ENCODE measurements at regions not wholly inside any gene's neighbourhood (a gene's known extent, or its start where the extent isn't known, plus 50 kb on each side); places are given as distances from the start of the nearest gene placed in this dataset.
"Not testable (repeated sequence)": the region's sequence is repeated elsewhere in the genome, so short reads cannot be mapped to it uniquely, and the experiment has no call there.

DNA sequence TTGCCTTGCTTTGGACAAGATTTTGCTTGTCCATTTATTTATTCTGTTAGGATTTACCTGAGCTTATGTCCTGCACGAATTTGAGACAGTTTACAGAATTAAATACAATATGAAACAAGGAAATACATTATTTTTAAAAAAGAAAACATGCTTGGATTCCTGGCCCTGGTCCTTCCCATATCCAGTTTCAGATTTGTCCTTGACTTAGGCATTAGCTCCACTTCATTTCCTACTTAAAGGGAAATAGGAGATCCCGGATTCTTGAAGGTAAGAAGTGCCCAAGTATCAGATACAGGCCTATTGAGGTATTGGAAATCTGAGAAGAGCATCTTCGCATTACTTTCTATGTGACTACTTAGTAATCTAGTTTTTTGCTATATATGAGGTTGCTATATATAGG, 672.0 kb downstream of the SI start:
- Histone ChIP-seq H3K9me3 (ENCODE audit: low read depth) (no peaks in the 10 kb centered on the region), H4K20me1 (ENCODE audit: insufficient read depth, poor library complexity, severe bottlenecking) (no peaks in the 10 kb centered on the region), H2AFZ (no peak overlapping the region), H3K27me3 (no peaks in the 10 kb centered on the region), H3K4me1 (ENCODE audit: insufficient read depth) (no peaks in the 10 kb centered on the region), H3K4me3 (no peak overlapping the region), H3K36me3 (replicated peaks; ENCODE audit: insufficient read depth, low read depth) (no peaks in the 10 kb centered on the region), H3K27ac (no peak overlapping the region), H3K9me2 (replicated peaks; ENCODE audit: insufficient read depth) (no peaks in the 10 kb centered on the region), H3K4me2 (no peak overlapping the region), H3K79me2 (no peaks in the 10 kb centered on the region)
- WGBS (ENCODE audit: low lambda C conversion rate, missing lambda C conversion rate) = 84% methylated on average over 3 of the region's 3 CpGs
- DNase-seq (ENCODE audit: low spot score) = no peak
- TF ChIP-seq, protein P1, sequence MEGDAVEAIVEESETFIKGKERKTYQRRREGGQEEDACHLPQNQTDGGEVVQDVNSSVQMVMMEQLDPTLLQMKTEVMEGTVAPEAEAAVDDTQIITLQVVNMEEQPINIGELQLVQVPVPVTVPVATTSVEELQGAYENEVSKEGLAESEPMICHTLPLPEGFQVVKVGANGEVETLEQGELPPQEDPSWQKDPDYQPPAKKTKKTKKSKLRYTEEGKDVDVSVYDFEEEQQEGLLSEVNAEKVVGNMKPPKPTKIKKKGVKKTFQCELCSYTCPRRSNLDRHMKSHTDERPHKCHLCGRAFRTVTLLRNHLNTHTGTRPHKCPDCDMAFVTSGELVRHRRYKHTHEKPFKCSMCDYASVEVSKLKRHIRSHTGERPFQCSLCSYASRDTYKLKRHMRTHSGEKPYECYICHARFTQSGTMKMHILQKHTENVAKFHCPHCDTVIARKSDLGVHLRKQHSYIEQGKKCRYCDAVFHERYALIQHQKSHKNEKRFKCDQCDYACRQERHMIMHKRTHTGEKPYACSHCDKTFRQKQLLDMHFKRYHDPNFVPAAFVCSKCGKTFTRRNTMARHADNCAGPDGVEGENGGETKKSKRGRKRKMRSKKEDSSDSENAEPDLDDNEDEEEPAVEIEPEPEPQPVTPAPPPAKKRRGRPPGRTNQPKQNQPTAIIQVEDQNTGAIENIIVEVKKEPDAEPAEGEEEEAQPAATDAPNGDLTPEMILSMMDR (IDR thresholded peaks at IDR 0.05; ENCODE audit: poor library complexity) = no peak
- TF ChIP-seq EZH2phosphoT487 (IDR thresholded peaks at IDR 0.05; ENCODE audit: low read depth, severe bottlenecking, unreplicated experiment) (no peak), EZH2 (IDR thresholded peaks at IDR 0.05; ENCODE audit: borderline replicate concordance) (no peak)

DNA sequence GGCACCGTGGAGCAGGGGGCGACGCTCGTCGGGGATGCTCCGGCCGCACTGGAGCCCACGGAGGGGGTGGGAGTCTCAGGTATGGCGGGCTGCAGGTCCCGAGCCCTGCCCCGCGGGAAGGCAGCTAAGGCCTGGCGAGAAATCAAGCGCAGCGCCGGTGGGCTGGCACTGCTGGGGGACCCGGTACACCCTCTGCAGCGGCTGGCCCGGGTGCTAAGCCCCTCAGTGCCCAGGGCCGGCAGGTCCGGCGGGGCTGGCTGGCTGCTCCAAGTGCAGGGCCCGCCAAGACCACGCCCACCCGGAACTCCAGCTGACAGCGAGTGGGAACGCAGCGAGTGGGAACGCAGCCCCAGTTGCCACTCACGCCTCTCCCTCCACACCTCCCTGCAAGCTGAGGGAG, 676.4 kb downstream of the SI start:
- H2AFZ ChIP-seq = no peak overlapping the region
- H3K4me2 ChIP-seq = no peak overlapping the region
- no peaks in the 10 kb centered on the region for H3K79me2 ChIP-seq
- TF ChIP-seq, protein P1 (IDR thresholded peaks at IDR 0.05; ENCODE audit: poor library complexity) = no peak
- TF ChIP-seq EZH2 (IDR thresholded peaks at IDR 0.05; ENCODE audit: borderline replicate concordance) (no peak), EZH2phosphoT487 (IDR thresholded peaks at IDR 0.05; ENCODE audit: low read depth, severe bottlenecking, unreplicated experiment) (no peak)
- no peaks in the 10 kb centered on the region for H3K27me3 ChIP-seq
- H4K20me1 ChIP-seq (ENCODE audit: insufficient read depth, poor library complexity, severe bottlenecking) = no peaks in the 10 kb centered on the region
- no peaks in the 10 kb centered on the region for H3K36me3 ChIP-seq (replicated peaks; ENCODE audit: insufficient read depth, low read depth)
- H3K4me1 ChIP-seq (ENCODE audit: insufficient read depth) = no peaks in the 10 kb centered on the region
- H3K4me3 ChIP-seq = no peak overlapping the region
- no peak overlapping the region for H3K27ac ChIP-seq
- no peak for DNase-seq (ENCODE audit: low spot score)
- H3K9me3 ChIP-seq (ENCODE audit: low read depth) = no peaks in the 10 kb centered on the region
- WGBS (ENCODE audit: low lambda C conversion rate, missing lambda C conversion rate) = 95% methylated on average over 25 of the region's 30 CpGs
- no peaks in the 10 kb centered on the region for H3K9me2 ChIP-seq (replicated peaks; ENCODE audit: insufficient read depth)

DNA sequence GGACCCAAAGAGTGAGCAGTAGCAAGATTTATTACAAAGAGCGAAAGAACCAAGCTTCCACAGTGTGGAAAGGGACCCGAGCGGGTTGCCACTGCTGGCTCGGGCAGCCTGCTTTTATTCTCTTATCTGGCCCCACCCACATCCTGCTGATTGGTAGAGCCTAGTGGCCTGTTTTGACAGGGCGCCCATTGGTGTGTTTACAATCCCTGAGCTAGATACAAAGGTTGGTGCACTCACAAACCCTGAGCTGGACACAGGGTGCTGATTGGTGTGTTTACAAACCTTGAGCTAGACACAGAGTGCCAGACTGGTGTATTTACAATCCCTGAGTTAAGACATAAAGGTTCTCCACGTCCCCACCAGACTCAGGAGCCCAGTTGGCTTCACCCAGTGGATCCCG, 676.9 kb downstream of the SI start:
- not testable (repeated sequence) for H4K20me1 ChIP-seq (ENCODE audit: insufficient read depth, poor library complexity, severe bottlenecking); DNase-seq (ENCODE audit: low spot score); H3K36me3 ChIP-seq (replicated peaks; ENCODE audit: insufficient read depth, low read depth); H3K4me2 ChIP-seq; H3K27ac ChIP-seq; H3K79me2 ChIP-seq; H3K4me3 ChIP-seq; H3K4me1 ChIP-seq (ENCODE audit: insufficient read depth); H3K27me3 ChIP-seq; H3K9me2 ChIP-seq (replicated peaks; ENCODE audit: insufficient read depth); H3K9me3 ChIP-seq (ENCODE audit: low read depth); H2AFZ ChIP-seq
- 92% methylated on average over 7 of the region's 7 CpGs for WGBS (ENCODE audit: low lambda C conversion rate, missing lambda C conversion rate)

DNA sequence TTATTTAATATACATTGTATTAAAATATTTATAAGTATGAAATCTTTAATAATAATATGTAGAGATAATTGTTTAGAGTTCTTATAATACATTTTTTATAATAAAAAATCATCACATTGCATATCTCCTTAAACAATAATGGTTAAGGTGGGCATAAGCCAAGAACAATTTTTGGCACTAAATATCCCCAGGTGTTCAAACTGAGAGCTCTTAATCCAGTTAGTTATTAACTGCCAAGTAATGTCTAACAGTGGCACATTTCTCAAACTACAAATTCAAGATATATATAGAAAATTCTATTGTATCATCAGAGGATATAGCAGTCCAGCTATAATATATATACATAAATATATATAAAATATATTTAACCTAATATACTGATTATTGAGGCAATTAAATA, 680.8 kb downstream of the SI start:
- Histone ChIP-seq H3K79me2 (no peaks in the 10 kb centered on the region), H3K4me2 (no peak overlapping the region), H3K36me3 (replicated peaks; ENCODE audit: insufficient read depth, low read depth) (no peaks in the 10 kb centered on the region), H3K4me1 (ENCODE audit: insufficient read depth) (no peaks in the 10 kb centered on the region), H3K9me3 (ENCODE audit: low read depth) (no peaks in the 10 kb centered on the region), H2AFZ (no peak overlapping the region), H4K20me1 (ENCODE audit: insufficient read depth, poor library complexity, severe bottlenecking) (no peaks in the 10 kb centered on the region), H3K4me3 (no peak overlapping the region), H3K27me3 (no peaks in the 10 kb centered on the region), H3K27ac (no peak overlapping the region), H3K9me2 (replicated peaks; ENCODE audit: insufficient read depth) (no peaks in the 10 kb centered on the region)
- TF ChIP-seq EZH2phosphoT487 (IDR thresholded peaks at IDR 0.05; ENCODE audit: low read depth, severe bottlenecking, unreplicated experiment) = no peak
- no peak for TF ChIP-seq EZH2 (IDR thresholded peaks at IDR 0.05; ENCODE audit: borderline replicate concordance)
- DNase-seq (ENCODE audit: low spot score) = no peak

DNA sequence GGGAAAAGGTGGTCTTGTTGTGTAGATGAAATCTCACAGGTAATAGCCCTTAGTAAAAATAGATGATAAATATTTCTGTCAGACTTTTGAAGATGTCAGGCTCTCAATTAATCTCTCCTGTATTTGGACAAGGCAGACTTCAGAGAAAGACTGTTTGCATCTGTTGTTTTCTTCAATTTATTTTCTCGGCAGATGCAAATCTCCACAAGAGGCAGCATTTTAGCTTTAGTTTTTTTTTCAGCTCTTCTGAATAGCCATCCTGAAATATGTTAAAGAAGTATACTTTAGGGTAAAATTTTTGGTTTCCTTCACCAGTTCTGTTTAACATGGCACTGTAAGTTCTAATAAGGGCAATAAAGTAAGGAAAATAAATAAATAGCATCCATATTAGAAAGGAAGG, 685.1 kb downstream of the SI start:
- no peaks in the 10 kb centered on the region for H3K4me1 ChIP-seq (ENCODE audit: insufficient read depth)
- peak overlapping the region; percentile 6 for H2AFZ ChIP-seq
- H3K9me2 ChIP-seq (replicated peaks; ENCODE audit: insufficient read depth) = no peaks in the 10 kb centered on the region
- no peaks in the 10 kb centered on the region for H3K27me3 ChIP-seq
- WGBS (ENCODE audit: low lambda C conversion rate, missing lambda C conversion rate) = 39% methylated on average over 1 of the region's 1 CpG
- no peaks in the 10 kb centered on the region for H3K9me3 ChIP-seq (ENCODE audit: low read depth)
- no peak overlapping the region for H3K4me3 ChIP-seq
- no peak for TF ChIP-seq EZH2phosphoT487 (IDR thresholded peaks at IDR 0.05; ENCODE audit: low read depth, severe bottlenecking, unreplicated experiment)
- no peak for TF ChIP-seq EZH2 (IDR thresholded peaks at IDR 0.05; ENCODE audit: borderline replicate concordance)
- TF ChIP-seq, protein P1 (IDR thresholded peaks at IDR 0.05; ENCODE audit: poor library complexity) = peak; percentile 23
- no peak overlapping the region for H3K4me2 ChIP-seq
- no peak overlapping the region for H3K27ac ChIP-seq
- H3K36me3 ChIP-seq (replicated peaks; ENCODE audit: insufficient read depth, low read depth) = no peaks in the 10 kb centered on the region
- DNase-seq (ENCODE audit: low spot score) = no peak
- H3K79me2 ChIP-seq = no peaks in the 10 kb centered on the region
- H4K20me1 ChIP-seq (ENCODE audit: insufficient read depth, poor library complexity, severe bottlenecking) = no peaks in the 10 kb centered on the region

Data from hepatocyte (in vitro differentiated cells).